ENCODE measurements at regions not wholly inside any gene's neighbourhood (a gene's known extent, or its start where the extent isn't known, plus 50 kb on each side); places are given as distances from the start of the nearest gene placed in this dataset.
"Not testable (repeated sequence)": the region's sequence is repeated elsewhere in the genome, so short reads cannot be mapped to it uniquely, and the experiment has no call there.

GRCh38 chr14:104307627-104308401, 169.4 kb downstream of the KIF26A start:
- H3K9me3 Mint-ChIP-seq: peaks cover 0 to 16% (median 4%) of the 10 kb centered on the region in 9 donors
- H3K4me1 Mint-ChIP-seq: no peaks in the 10 kb centered on the region
- H3K36me3 Mint-ChIP-seq: no peaks in the 10 kb centered on the region
- POLR2A ChIA-PET: no interaction called here
- H3K27me3 Mint-ChIP-seq: peaks cover 0 to 8% (median 0%) of the 10 kb centered on the region in 5 donors
- ATAC-seq: no peak
- DNase-seq: peak in 1 of 10 donors; percentile 46
- H3K4me3 Mint-ChIP-seq: no peak overlapping the region
- H3K27ac Mint-ChIP-seq: no peak overlapping the region

GRCh38 chr14:104308534-104308933, 170.1 kb downstream of the KIF26A start:
- POLR2A ChIA-PET, H3K4me1 Mint-ChIP-seq, ATAC-seq, H3K36me3 Mint-ChIP-seq, H3K27me3 Mint-ChIP-seq, H3K27ac Mint-ChIP-seq, DNase-seq, H3K4me3 Mint-ChIP-seq: not testable (repeated sequence)
- peaks cover 0 to 16% (median 4%) of the 10 kb centered on the region in 9 donors for H3K9me3 Mint-ChIP-seq

- Mint-ChIP-seq H3K4me1 (no peaks in the 10 kb centered on the region), H3K4me3 (no peak overlapping the region), H3K9me3 (peaks cover 0 to 16% (median 4%) of the 10 kb centered on the region in 9 donors), H3K27ac (no peak overlapping the region), H3K36me3 (no peaks in the 10 kb centered on the region), H3K27me3 (peaks cover 0 to 2% (median 0%) of the 10 kb centered on the region in 5 donors)
- POLR2A ChIA-PET: no interaction called here
- ATAC-seq (no peak), DNase-seq (peak in 1 of 10 donors; percentile 60)
These were observed 171.4 kb downstream of the KIF26A start for GRCh38 chr14:104309657-104310369.

DNA sequence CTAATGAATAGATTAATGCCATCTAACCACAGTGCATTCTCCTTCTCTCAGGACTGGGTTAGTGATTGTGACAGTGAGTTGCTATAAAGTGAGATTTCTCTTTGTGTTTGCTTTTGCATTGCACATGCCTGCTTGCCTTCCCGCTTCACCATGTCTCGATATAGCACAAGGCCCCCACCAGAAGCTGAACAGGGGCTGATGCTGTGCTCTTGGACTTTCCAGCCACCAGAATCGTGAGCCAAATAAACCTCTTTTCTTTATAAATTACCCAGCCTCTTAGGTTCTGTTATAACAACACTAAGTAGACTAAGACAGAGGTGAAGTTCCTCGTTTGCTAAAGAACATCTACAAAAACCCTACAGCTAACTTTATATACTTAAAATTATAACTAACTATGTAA, 173.0 kb downstream of the KIF26A start:
- ATAC-seq: no peak
- Mint-ChIP-seq H3K4me3 (no peak overlapping the region), H3K9me3 (peaks cover 0 to 16% (median 4%) of the 10 kb centered on the region in 9 donors), H3K27ac (peak overlapping the region in 1 of 10 donors; percentile 44), H3K27me3 (no peaks in the 10 kb centered on the region), H3K4me1 (no peaks in the 10 kb centered on the region), H3K36me3 (no peaks in the 10 kb centered on the region)
- POLR2A ChIA-PET: no interaction called here
- no peak for DNase-seq

DNA sequence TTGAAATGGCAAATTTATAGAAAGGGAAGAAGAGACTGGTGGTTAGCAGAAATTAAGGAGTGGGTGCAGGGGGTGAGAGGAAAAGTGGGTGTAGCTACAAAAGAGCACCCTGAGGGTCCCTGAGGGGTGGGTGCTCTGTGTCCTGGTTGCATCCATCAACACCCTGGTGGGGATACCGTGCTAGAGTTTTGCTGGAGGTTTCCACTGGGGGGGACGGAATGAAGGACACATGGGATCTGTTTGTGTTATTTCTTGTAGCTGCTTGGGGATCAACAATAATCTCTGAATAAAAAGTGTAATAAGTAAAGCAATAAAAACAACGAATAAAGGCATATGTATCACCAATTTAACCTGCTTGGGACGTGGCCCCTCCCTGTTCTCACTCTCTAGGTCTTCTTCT, 175.3 kb downstream of the KIF26A start:
- POLR2A ChIA-PET: no interaction called here
- peak in 1 of 10 donors; percentile 51 for DNase-seq
- no peak overlapping the region for H3K27ac Mint-ChIP-seq

GRCh38 chr14:104314251-104314941, 176.0 kb downstream of the KIF26A start:
- ATAC-seq: no peak
- no peaks in the 10 kb centered on the region for H3K36me3 Mint-ChIP-seq
- no peak overlapping the region for H3K4me3 Mint-ChIP-seq
- H3K27ac Mint-ChIP-seq: no peak overlapping the region
- no peaks in the 10 kb centered on the region for H3K4me1 Mint-ChIP-seq
- H3K9me3 Mint-ChIP-seq: peaks cover 0 to 16% (median 4%) of the 10 kb centered on the region in 9 donors
- H3K27me3 Mint-ChIP-seq: no peaks in the 10 kb centered on the region
- DNase-seq: peak in 1 of 10 donors; percentile 55
- POLR2A ChIA-PET: no interaction called here

More for the DNA sequence above, 175.3 kb downstream of the KIF26A start:
- Mint-ChIP-seq H3K36me3 (no peaks in the 10 kb centered on the region), H3K4me3 (no peak overlapping the region), H3K27me3 (no peaks in the 10 kb centered on the region), H3K9me3 (peaks cover 0 to 16% (median 4%) of the 10 kb centered on the region in 9 donors), H3K4me1 (no peaks in the 10 kb centered on the region)
- no peak for ATAC-seq

GRCh38 chr14:104315169-104315568, 176.8 kb downstream of the KIF26A start:
- Mint-ChIP-seq H3K4me1 (no peaks in the 10 kb centered on the region), H3K36me3 (no peaks in the 10 kb centered on the region), H3K9me3 (peaks cover 0 to 12% (median 4%) of the 10 kb centered on the region in 9 donors), H3K4me3 (no peak overlapping the region), H3K27ac (peak overlapping the region in 3 of 10 donors; percentile 4 to 62 (median 61)), H3K27me3 (no peaks in the 10 kb centered on the region)
- POLR2A ChIA-PET: no interaction called here
- DNase-seq (peak in 1 of 10 donors; percentile 43), ATAC-seq (no peak)

DNA sequence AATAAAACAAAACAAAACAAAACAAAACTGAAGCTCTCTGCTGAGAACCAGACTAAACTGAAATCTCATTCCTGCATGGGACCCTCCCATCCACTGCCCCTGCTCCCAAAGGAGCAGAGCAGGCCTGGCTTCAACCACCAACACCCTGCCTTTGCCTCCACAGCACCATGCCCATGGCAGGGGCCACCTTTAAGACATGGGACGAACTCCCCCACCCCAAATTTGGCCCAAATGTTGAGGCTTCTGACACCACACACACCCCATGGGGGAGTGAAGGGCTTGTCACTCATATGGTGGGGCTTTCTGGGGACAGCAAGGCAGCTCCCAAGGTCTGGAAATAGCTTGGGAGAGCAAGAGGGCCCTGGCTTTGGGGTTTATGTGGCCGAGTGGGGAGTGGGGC, 177.2 kb downstream of the KIF26A start:
- H3K4me1 Mint-ChIP-seq: no peaks in the 10 kb centered on the region
- ATAC-seq: no peak
- H3K27ac Mint-ChIP-seq: peak overlapping the region in 2 of 10 donors; percentile 4 to 61
- peaks cover 0 to 8% (median 4%) of the 10 kb centered on the region in 9 donors for H3K9me3 Mint-ChIP-seq
- peak in 1 of 10 donors; percentile 50 for DNase-seq
- H3K4me3 Mint-ChIP-seq: no peak overlapping the region
- no peaks in the 10 kb centered on the region for H3K27me3 Mint-ChIP-seq
- no peaks in the 10 kb centered on the region for H3K36me3 Mint-ChIP-seq
- POLR2A ChIA-PET: no interaction called here

- DNase-seq: peak in 1 of 10 donors; percentile 13
- peaks cover 0 to 4% (median 2%) of the 10 kb centered on the region in 9 donors for H3K9me3 Mint-ChIP-seq
- peaks cover 0 to 4% (median 1%) of the 10 kb centered on the region in 4 donors for H3K4me1 Mint-ChIP-seq
- no peak overlapping the region for H3K27ac Mint-ChIP-seq
- no peaks in the 10 kb centered on the region for H3K36me3 Mint-ChIP-seq
- H3K27me3 Mint-ChIP-seq: peaks cover 0 to 3% (median 3%) of the 10 kb centered on the region in 5 donors
- H3K4me3 Mint-ChIP-seq: no peak overlapping the region
- no peak for ATAC-seq
- POLR2A ChIA-PET: no interaction called here
These were observed 177.8 kb downstream of the KIF26A start for GRCh38 chr14:104316121-104316722.

DNA sequence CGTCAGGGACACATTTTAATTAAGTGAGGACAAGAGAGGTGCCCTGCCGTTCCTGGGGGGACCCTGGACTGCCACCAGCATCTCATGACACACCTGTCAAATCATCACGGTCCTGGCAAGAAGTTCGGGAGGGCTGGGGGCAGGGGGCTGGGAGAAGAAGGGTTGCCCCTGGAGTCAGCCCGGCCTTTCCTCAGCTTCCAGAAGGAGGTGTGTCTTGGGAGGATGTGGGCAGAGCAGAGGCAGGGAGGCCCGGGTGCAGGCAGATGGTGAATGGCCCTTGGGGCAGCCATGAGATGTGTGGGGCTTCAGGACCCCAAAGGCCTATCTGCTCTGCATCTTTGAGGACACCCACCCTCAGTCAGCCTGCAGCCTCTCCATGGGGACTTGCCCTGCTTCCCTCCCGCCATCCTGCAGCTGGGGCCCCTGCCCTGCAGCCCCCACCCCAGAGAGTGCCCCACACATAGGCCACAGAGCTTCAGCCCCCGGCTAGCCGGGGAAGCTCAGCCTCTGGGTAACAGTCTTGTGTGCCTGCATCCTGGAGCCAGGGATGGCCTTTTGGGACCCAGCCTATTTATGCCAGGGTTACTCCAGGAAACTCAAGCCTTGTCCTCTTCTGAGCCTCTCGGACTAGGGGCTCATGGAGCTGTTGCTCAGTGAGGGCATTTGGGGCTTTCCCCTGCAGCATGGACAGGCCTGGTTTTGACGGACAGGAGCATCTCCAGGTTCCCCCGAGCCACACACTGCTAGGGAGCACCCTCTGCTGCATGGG, 178.5 kb downstream of the KIF26A start:
- peak in 2 of 10 donors; percentile 11 to 60 for DNase-seq
- ATAC-seq: no peak
- peaks cover 0 to 7% (median 3%) of the 10 kb centered on the region in 5 donors for H3K27me3 Mint-ChIP-seq
- H3K27ac Mint-ChIP-seq: no peak overlapping the region
- POLR2A ChIA-PET: no interaction called here
- no peak overlapping the region for H3K4me3 Mint-ChIP-seq
- no peaks in the 10 kb centered on the region for H3K36me3 Mint-ChIP-seq
- H3K4me1 Mint-ChIP-seq: peaks cover 0 to 4% (median 3%) of the 10 kb centered on the region in 4 donors
- no peaks in the 10 kb centered on the region for H3K9me3 Mint-ChIP-seq

GRCh38 chr14:104317492-104317805, 179.1 kb downstream of the KIF26A start:
- no peak for ATAC-seq
- peaks cover 3 to 13% (median 5%) of the 10 kb centered on the region in 5 donors for H3K27me3 Mint-ChIP-seq
- H3K36me3 Mint-ChIP-seq: no peaks in the 10 kb centered on the region
- POLR2A ChIA-PET: no interaction called here
- peak overlapping the region in 1 of 10 donors; percentile 62 for H3K27ac Mint-ChIP-seq
- no peaks in the 10 kb centered on the region for H3K9me3 Mint-ChIP-seq
- H3K4me3 Mint-ChIP-seq: no peak overlapping the region
- DNase-seq: peak in 1 of 10 donors; percentile 7
- peaks cover 0 to 4% (median 4%) of the 10 kb centered on the region in 4 donors for H3K4me1 Mint-ChIP-seq

- H3K36me3 Mint-ChIP-seq: no peaks in the 10 kb centered on the region
- ATAC-seq (no peak), DNase-seq (peak in 1 of 10 donors; percentile 12)
- peaks cover 0 to 6% (median 5%) of the 10 kb centered on the region in 4 donors for H3K4me1 Mint-ChIP-seq
- H3K9me3 Mint-ChIP-seq: no peaks in the 10 kb centered on the region
- no peak overlapping the region for H3K4me3 Mint-ChIP-seq
- POLR2A ChIA-PET: no interaction called here
- no peak overlapping the region for H3K27ac Mint-ChIP-seq
- peaks cover 3 to 15% (median 8%) of the 10 kb centered on the region in 5 donors for H3K27me3 Mint-ChIP-seq
These were observed 179.7 kb downstream of the KIF26A start for GRCh38 chr14:104317975-104318557.

Measured in naive thymus-derived CD8-positive, alpha-beta T cell (primary cell).